DOHH2 (cell line): ENCODE measurements at regions not wholly inside any gene's neighbourhood (a gene's known extent, or its start where the extent isn't known, plus 50 kb on each side); places are given as distances from the start of the nearest gene placed in this dataset.

ENCODE experiments used
- H3F3A ChIP-seq: fragments of 200-600 bp; sonication (generic), shearing (Covaris generic); 2 replicates; pipeline ENCODE4 v1.6.0; 2016; ENCODE audit warnings: antibody characterized with exemption, mild to moderate bottlenecking; ENCODE audit not compliant: control insufficient read depth, insufficient read depth
- H3K27ac ChIP-seq: fragments of 200-600 bp; sonication (generic); 2 replicates; pipeline ENCODE4 v1.5.1; 2014; ENCODE audit warnings: low read depth, mild to moderate bottlenecking, low read length, moderate library complexity
- H3K27me3 ChIP-seq: fragments of 200-600 bp; sonication (generic); 2 replicates; pipeline ENCODE4 v1.6.1; 2014; ENCODE audit warnings: mild to moderate bottlenecking, low read length, mixed read lengths; ENCODE audit not compliant: control insufficient read depth
- H3K36me3 ChIP-seq: fragments of 200-600 bp; sonication (generic); 2 replicates; pipeline ENCODE4 v1.6.1; 2014; ENCODE audit warnings: mild to moderate bottlenecking, low read length, moderate library complexity, mixed read lengths; ENCODE audit not compliant: control insufficient read depth
- H3K4me1 ChIP-seq: fragments of 200-600 bp; sonication (generic); 2 replicates; pipeline ENCODE4 v1.6.1; 2014; ENCODE audit warnings: mild to moderate bottlenecking, low read length, mixed read lengths; ENCODE audit not compliant: control insufficient read depth
- H3K4me2 ChIP-seq: fragments of 200-600 bp; sonication (generic); 2 replicates; pipeline ENCODE4 v1.6.0; 2014; ENCODE audit warnings: mild to moderate bottlenecking, low read length, moderate library complexity
- H3K4me3 ChIP-seq: fragments of 200-600 bp; sonication (generic); 2 replicates; pipeline ENCODE4 v1.5.1; 2014; ENCODE audit warnings: mild to moderate bottlenecking, low read length, mixed read lengths
- H3K79me2 ChIP-seq: fragments of 200-600 bp; sonication (generic); 2 replicates; pipeline ENCODE4 v1.6.1; 2014; ENCODE audit warnings: mild to moderate bottlenecking, low read length, mixed read lengths; ENCODE audit not compliant: control insufficient read depth
- H3K9me2 ChIP-seq: fragments of 200-600 bp; sonication (generic); replicated peaks from 2 replicates; pipeline ENCODE4 v1.6.1; 2014; ENCODE audit warnings: mild to moderate bottlenecking, low read length, mixed read lengths; ENCODE audit not compliant: control insufficient read depth
- H3K9me3 ChIP-seq: fragments of 200-600 bp; sonication (generic); 2 replicates; pipeline ENCODE4 v1.6.1; 2014; ENCODE audit warnings: antibody characterized with exemption, low read length, mixed read lengths; ENCODE audit not compliant: control insufficient read depth, insufficient read depth
- H4K20me1 ChIP-seq: fragments of 200-600 bp; sonication (generic); 2 replicates; pipeline ENCODE4 v1.6.0; 2014; ENCODE audit warnings: low read depth, mild to moderate bottlenecking, antibody characterized with exemption, low read length, moderate library complexity; ENCODE audit not compliant: control insufficient read depth, insufficient read depth
- EZH2phosphoT487 ChIP-seq: fragments of 200-600 bp; sonication (generic); IDR thresholded peaks from 2 replicates; pipeline ENCODE4 v1.6.1; 2017; ENCODE audit warnings: borderline replicate concordance, mild to moderate bottlenecking, antibody characterized with exemption, low read length, moderate library complexity, mixed read lengths
- TF ChIP-seq, protein P1 (sequence below): fragments of 200-600 bp; sonication (generic); IDR thresholded peaks from one replicate; pipeline ENCODE4 v1.5.1; 2014; ENCODE audit warnings: antibody characterized with exemption, mild to moderate bottlenecking, low read depth, low read length; ENCODE audit not compliant: poor library complexity, severe bottlenecking

DNA sequence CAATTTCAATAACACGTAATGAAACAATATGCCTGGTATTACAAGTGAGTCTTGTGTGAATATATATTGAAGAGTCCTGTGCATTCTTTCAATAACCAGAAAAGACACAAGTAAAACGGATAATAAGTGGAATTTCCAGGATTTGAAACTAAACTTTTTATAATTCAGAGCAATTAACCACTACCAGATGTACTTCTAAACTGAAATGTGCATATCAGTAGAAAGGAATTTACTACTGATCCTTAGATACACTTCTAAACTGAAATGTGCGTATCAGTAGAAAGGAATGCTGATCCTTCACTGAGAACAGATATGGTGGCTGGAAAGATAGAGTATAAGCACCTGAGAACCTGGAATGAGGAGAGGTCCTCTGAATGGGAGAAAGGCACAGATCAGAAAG, 470.9 kb upstream of the SPHKAP start:
- Histone ChIP-seq H4K20me1 (no peaks in the 10 kb centered on the region), H3K4me2 (no peak overlapping the region), H3K9me2 (no peaks in the 10 kb centered on the region), H3K4me3 (no peak overlapping the region), H3K4me1 (no peaks in the 10 kb centered on the region), H3K79me2 (no peaks in the 10 kb centered on the region), H3K36me3 (no peaks in the 10 kb centered on the region), H3F3A (no peaks in the 10 kb centered on the region), H3K27me3 (no peaks in the 10 kb centered on the region), H3K27ac (no peak overlapping the region), H3K9me3 (no peaks in the 10 kb centered on the region)
- TF ChIP-seq, protein P1, sequence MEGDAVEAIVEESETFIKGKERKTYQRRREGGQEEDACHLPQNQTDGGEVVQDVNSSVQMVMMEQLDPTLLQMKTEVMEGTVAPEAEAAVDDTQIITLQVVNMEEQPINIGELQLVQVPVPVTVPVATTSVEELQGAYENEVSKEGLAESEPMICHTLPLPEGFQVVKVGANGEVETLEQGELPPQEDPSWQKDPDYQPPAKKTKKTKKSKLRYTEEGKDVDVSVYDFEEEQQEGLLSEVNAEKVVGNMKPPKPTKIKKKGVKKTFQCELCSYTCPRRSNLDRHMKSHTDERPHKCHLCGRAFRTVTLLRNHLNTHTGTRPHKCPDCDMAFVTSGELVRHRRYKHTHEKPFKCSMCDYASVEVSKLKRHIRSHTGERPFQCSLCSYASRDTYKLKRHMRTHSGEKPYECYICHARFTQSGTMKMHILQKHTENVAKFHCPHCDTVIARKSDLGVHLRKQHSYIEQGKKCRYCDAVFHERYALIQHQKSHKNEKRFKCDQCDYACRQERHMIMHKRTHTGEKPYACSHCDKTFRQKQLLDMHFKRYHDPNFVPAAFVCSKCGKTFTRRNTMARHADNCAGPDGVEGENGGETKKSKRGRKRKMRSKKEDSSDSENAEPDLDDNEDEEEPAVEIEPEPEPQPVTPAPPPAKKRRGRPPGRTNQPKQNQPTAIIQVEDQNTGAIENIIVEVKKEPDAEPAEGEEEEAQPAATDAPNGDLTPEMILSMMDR = no peak
- no peak for TF ChIP-seq EZH2phosphoT487

DNA sequence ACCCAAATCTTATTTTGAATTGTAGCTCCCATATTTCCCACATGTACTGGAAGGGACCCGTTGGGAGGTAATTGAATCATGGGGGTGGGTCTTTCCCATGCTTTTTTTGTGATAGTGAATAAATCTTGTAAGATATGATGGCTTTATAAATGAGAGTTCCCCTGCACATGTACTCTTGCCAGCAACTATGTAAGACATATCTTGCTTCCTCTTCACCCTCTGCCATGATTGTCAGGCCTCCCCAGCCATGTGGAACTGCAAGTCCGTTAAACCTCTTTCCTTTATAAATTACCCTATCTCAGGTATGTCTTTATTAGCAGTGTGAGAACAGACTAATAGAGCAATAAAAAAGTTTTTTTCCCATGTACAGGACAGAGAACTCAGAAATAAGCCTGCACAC, 468.4 kb upstream of the SPHKAP start:
- TF ChIP-seq, protein P1 = no peak
- TF ChIP-seq EZH2phosphoT487 = no peak
- H3K27ac ChIP-seq = no peak overlapping the region
- no peak overlapping the region for H3K4me3 ChIP-seq
- H3K4me2 ChIP-seq = no peak overlapping the region
- H3K36me3 ChIP-seq = no peaks in the 10 kb centered on the region
- no peaks in the 10 kb centered on the region for H3K9me3 ChIP-seq
- H3K4me1 ChIP-seq = no peaks in the 10 kb centered on the region
- H3K9me2 ChIP-seq = no peaks in the 10 kb centered on the region
- H3F3A ChIP-seq = no peaks in the 10 kb centered on the region
- no peaks in the 10 kb centered on the region for H3K27me3 ChIP-seq
- no peaks in the 10 kb centered on the region for H4K20me1 ChIP-seq
- no peaks in the 10 kb centered on the region for H3K79me2 ChIP-seq

DNA sequence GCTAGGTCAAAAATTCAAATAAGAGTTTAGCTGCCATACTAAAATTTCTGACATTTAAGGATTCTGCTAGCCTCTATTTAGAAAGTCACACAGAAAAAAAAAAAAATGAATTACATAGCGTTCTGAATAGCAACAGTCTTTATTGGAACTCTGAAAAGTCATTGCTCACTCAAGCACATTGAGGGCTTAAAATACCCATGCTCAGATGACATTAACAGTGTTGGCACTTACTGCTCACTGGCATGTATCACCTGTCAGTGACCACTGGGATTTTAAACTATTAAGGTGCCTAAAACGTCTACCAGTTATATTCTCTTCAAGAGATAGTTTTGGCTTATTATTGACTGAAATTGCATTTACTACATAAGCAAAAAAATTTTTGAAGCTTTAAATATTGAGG, 468.0 kb upstream of the SPHKAP start:
- Histone ChIP-seq H3K27me3 (no peaks in the 10 kb centered on the region), H3K9me3 (no peaks in the 10 kb centered on the region), H3K4me3 (no peak overlapping the region), H3K27ac (no peak overlapping the region), H3K79me2 (no peaks in the 10 kb centered on the region), H4K20me1 (no peaks in the 10 kb centered on the region), H3K9me2 (no peaks in the 10 kb centered on the region), H3K36me3 (no peaks in the 10 kb centered on the region), H3K4me1 (no peaks in the 10 kb centered on the region), H3K4me2 (no peak overlapping the region), H3F3A (no peaks in the 10 kb centered on the region)
- TF ChIP-seq, protein P1 = no peak
- no peak for TF ChIP-seq EZH2phosphoT487

DNA sequence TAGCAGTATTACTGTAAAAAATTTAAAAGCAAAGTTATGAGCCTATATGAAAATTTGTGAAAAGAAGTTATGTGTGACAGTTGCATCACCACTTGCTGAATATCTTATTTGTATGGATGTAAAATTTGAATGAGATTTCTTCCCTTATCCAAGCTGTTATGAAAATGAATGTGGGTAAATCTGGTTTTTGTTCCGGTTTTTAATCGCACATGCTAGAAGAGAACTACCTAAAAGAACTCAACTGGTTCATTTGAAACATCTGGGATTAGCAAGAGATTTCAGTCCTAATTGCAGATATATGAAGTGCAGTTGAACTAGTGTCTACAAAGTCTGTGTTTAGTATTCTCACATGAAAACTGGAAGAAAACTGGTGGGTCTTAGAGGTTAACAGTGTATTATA, 467.1 kb upstream of the SPHKAP start:
- no peaks in the 10 kb centered on the region for H3K36me3 ChIP-seq
- H3K4me2 ChIP-seq = no peak overlapping the region
- no peaks in the 10 kb centered on the region for H3K9me2 ChIP-seq
- H3K27ac ChIP-seq = no peak overlapping the region
- H4K20me1 ChIP-seq = no peaks in the 10 kb centered on the region
- no peaks in the 10 kb centered on the region for H3K79me2 ChIP-seq
- H3K27me3 ChIP-seq = no peaks in the 10 kb centered on the region
- no peak overlapping the region for H3K4me3 ChIP-seq
- H3K9me3 ChIP-seq = no peaks in the 10 kb centered on the region
- H3K4me1 ChIP-seq = no peaks in the 10 kb centered on the region
- TF ChIP-seq, protein P1 = no peak
- TF ChIP-seq EZH2phosphoT487 = no peak
- no peaks in the 10 kb centered on the region for H3F3A ChIP-seq
